ENCODE measurements at regions not wholly inside any gene's neighbourhood (a gene's known extent, or its start where the extent isn't known, plus 50 kb on each side); places are given as distances from the start of the nearest gene placed in this dataset.

GRCh38 chr22:44590291-44590690 lies 92.3 kb upstream of the RTL6 start:
- no TSS peak for BruUV-seq (replicated peaks)
- no peak for FAIRE-seq
- Histone ChIP-seq H3K4me2 (ENCODE audit: insufficient read depth, low read length) (no peak overlapping the region), H3K79me2 (ENCODE audit: control insufficient read depth, insufficient read depth, low read length) (no peaks in the 10 kb centered on the region), H3K36me3 (ENCODE audit: control insufficient read depth, insufficient read depth, low read length) (no peaks in the 10 kb centered on the region), H3K27ac (ENCODE audit: extremely low read depth, low read depth, low read length) (no peak overlapping the region), H3K9ac (ENCODE audit: insufficient read depth in 1 of 2, low read depth in 2 of 2, low read length in 2 of 2) (no peak overlapping the region), H3K9me3 (replicated peaks; ENCODE audit: control insufficient read depth, insufficient read depth, low read depth, low read length) (no peaks in the 10 kb centered on the region), H3K9me1 (ENCODE audit: control insufficient read depth, insufficient read depth, low read length) (no peaks in the 10 kb centered on the region), H3K27me3 (ENCODE audit: control insufficient read depth in 2 of 2, insufficient read depth in 2 of 2, low read length in 2 of 2) (peaks cover 0 to 42% of the 10 kb centered on the region in 2 experiments; a peak in 2 of 5 replicates), H4K20me1 (replicated peaks; ENCODE audit: control insufficient read depth, insufficient read depth, low read length) (no peaks in the 10 kb centered on the region), H2AFZ (ENCODE audit: low read depth, low read length) (no peak overlapping the region), H3K4me1 (replicated peaks in 1 of 2; ENCODE audit: control insufficient read depth in 2 of 2, insufficient read depth in 2 of 2, low read length in 2 of 2) (no peaks in the 10 kb centered on the region), H3K4me3 (no peak overlapping the region)
- ATAC-seq = no peak
- in situ Hi-C loops (cut with MboI) (no loop called here), intact Hi-C loops (cut with micrococcal nuclease) (no loop called here)
- DNase-seq (ENCODE audit: extremely low read depth in 1 of 4, low spot score in 3 of 4) = no peak
- 0% methylated on average over 6 of the region's 13 CpGs for whole genome bisulfite sequencing (ENCODE audit: insufficient coverage, low coverage, missing lambda C conversion rate)
- POLR2A ChIA-PET = interaction anchor here (0.6 to 0.7 kb wide), 2 partner anchors 23 to 311 kb away, joined by 3 read pairs; no protein-coding TSS in a partner anchor
- CTCF ChIA-PET (ENCODE audit: low intra/inter-chr PET ratio) = no interaction called here
- TF ChIP-seq HNRNPLL (IDR thresholded peaks at IDR 0.05; ENCODE audit: low read depth, low read length, poor library complexity, severe bottlenecking) (no peak), RERE (CRISPR knock-in tag; IDR thresholded peaks at IDR 0.05; ENCODE audit: borderline replicate concordance) (no peak), ZFP91 (CRISPR knock-in tag; IDR thresholded peaks at IDR 0.05) (no peak), EHMT2 (IDR thresholded peaks at IDR 0.05) (no peak), CREB3 (tag; conservative IDR thresholded peaks at IDR 0.05; ENCODE audit: low read depth) (no peak), IFI16 (CRISPR knock-in tag; IDR thresholded peaks at IDR 0.05) (no peak), ZNF224 (CRISPR knock-in tag; IDR thresholded peaks at IDR 0.05) (no peak), CBFA2T3 (IDR thresholded peaks at IDR 0.05) (no peak), NEUROD1 (IDR thresholded peaks at IDR 0.05; ENCODE audit: borderline replicate concordance, low read depth, low read length, partially characterized antibody) (no peak), EWSR1 (IDR thresholded peaks at IDR 0.05; ENCODE audit: borderline replicate concordance, low read depth, partially characterized antibody) (no peak), GTF2A2 (tag; IDR thresholded peaks at IDR 0.05) (no peak), DIDO1 (tag; IDR thresholded peaks at IDR 0.05; ENCODE audit: low read depth) (no peak), ZNF696 (CRISPR knock-in tag; conservative IDR thresholded peaks at IDR 0.05) (no peak), CCAR2 (IDR thresholded peaks at IDR 0.05; ENCODE audit: low read depth, low read length) (no peak)

Measured in K562 (cell line).